NT2/D1 (cell line): ENCODE measurements at regions not wholly inside any gene's neighbourhood (a gene's known extent, or its start where the extent isn't known, plus 50 kb on each side); places are given as distances from the start of the nearest gene placed in this dataset.

Source experiments
- DNase-seq: peaks from one replicate; pipeline ENCODE4 v3.0.0-alpha.2; 2011; ENCODE audit warnings: low read depth, low spot score
- H3K27me3 ChIP-seq: 2 replicates; pipeline ENCODE4 v1.6.0; 2011; ENCODE audit warnings: mild to moderate bottlenecking; ENCODE audit not compliant: insufficient read length, insufficient read depth
- H3K36me3 ChIP-seq: 2 replicates; pipeline ENCODE4 v1.6.1; 2011; ENCODE audit warnings: mild to moderate bottlenecking, low read length, mixed read lengths; ENCODE audit not compliant: insufficient read depth, insufficient read length
- H3K4me1 ChIP-seq: 2 replicates; pipeline ENCODE4 v1.5.1; 2011; ENCODE audit not compliant: insufficient read depth, insufficient read length
- H3K4me3 ChIP-seq: 2 replicates; pipeline ENCODE4 v1.5.1; 2011; ENCODE audit warnings: low read depth; ENCODE audit not compliant: insufficient read length
- H3K9ac ChIP-seq: 2 replicates; pipeline ENCODE4 v1.6.0; 2011; ENCODE audit warnings: low read depth; ENCODE audit not compliant: insufficient read length
- H3K9me3 ChIP-seq: 2 replicates; pipeline ENCODE4 v1.5.1; 2011; ENCODE audit warnings: mild to moderate bottlenecking, low read length; ENCODE audit not compliant: insufficient read depth
- SUZ12 ChIP-seq: IDR thresholded peaks from 2 replicates; pipeline ENCODE4 v1.6.1; 2011; ENCODE audit not compliant: insufficient read length, insufficient read depth; ENCODE audit errors: extremely low read depth
- YY1 ChIP-seq: IDR thresholded peaks from 2 replicates; pipeline ENCODE4 v1.6.1; 2011; ENCODE audit not compliant: insufficient read length, insufficient read depth
- ZNF274 ChIP-seq: IDR thresholded peaks from 2 replicates; pipeline ENCODE4 v1.6.1; 2011; ENCODE audit warnings: mild to moderate bottlenecking, low read depth, low read length

GRCh38 chrX:10048707-10049106 is 81.5 kb downstream of the CLDN34 start:
- H3K27me3 ChIP-seq: no peaks in the 10 kb centered on the region
- peaks cover 22% of the 10 kb centered on the region for H3K4me1 ChIP-seq
- H3K9me3 ChIP-seq: peaks cover 3% of the 10 kb centered on the region; the same call in 1 of the 2 replicates
- H3K36me3 ChIP-seq: peaks cover 12% of the 10 kb centered on the region
- H3K4me3 ChIP-seq: no peak overlapping the region
- H3K9ac ChIP-seq: peak overlapping the region; percentile 28
- no peak for DNase-seq
- TF ChIP-seq ZNF274 (no peak), YY1 (no peak), SUZ12 (no peak)

GRCh38 chrX:10049236-10049635 is 82.1 kb downstream of the CLDN34 start:
- DNase-seq: no peak
- H3K4me1 ChIP-seq: peaks cover 22% of the 10 kb centered on the region
- H3K36me3 ChIP-seq: peaks cover 14% of the 10 kb centered on the region
- no peaks in the 10 kb centered on the region for H3K27me3 ChIP-seq
- no peak for TF ChIP-seq ZNF274
- no peak for TF ChIP-seq YY1
- TF ChIP-seq SUZ12: no peak
- no peaks in the 10 kb centered on the region for H3K9me3 ChIP-seq
- no peak overlapping the region for H3K4me3 ChIP-seq
- no peak overlapping the region for H3K9ac ChIP-seq

GRCh38 chrX:10050481-10050880 is 83.3 kb downstream of the CLDN34 start:
- Histone ChIP-seq H3K27me3 (no peaks in the 10 kb centered on the region), H3K36me3 (peaks cover 20% of the 10 kb centered on the region), H3K9ac (no peak overlapping the region), H3K4me3 (no peak overlapping the region), H3K4me1 (peaks cover 20% of the 10 kb centered on the region), H3K9me3 (peaks cover 6% of the 10 kb centered on the region; the same call in 1 of the 2 replicates)
- TF ChIP-seq ZNF274 (no peak), SUZ12 (no peak)
- peak; percentile 77 for DNase-seq

GRCh38 chrX:10051866-10052480 is 84.8 kb downstream of the CLDN34 start:
- no peak for DNase-seq
- Histone ChIP-seq H3K9me3 (peaks cover 6% of the 10 kb centered on the region; the same call in 1 of the 2 replicates), H3K4me1 (peaks cover 19% of the 10 kb centered on the region), H3K4me3 (no peak overlapping the region), H3K27me3 (no peaks in the 10 kb centered on the region), H3K9ac (no peak overlapping the region), H3K36me3 (peaks cover 21% of the 10 kb centered on the region)
- TF ChIP-seq YY1: no peak
- no peak for TF ChIP-seq ZNF274
- TF ChIP-seq SUZ12: no peak

GRCh38 chrX:10052906-10053625 is 85.9 kb downstream of the CLDN34 start:
- Histone ChIP-seq H3K4me1 (peaks cover 12% of the 10 kb centered on the region), H3K36me3 (peaks cover 21% of the 10 kb centered on the region), H3K9me3 (peaks cover 6% of the 10 kb centered on the region; the same call in 1 of the 2 replicates), H3K27me3 (no peaks in the 10 kb centered on the region), H3K4me3 (no peak overlapping the region), H3K9ac (no peak overlapping the region)
- no peak for TF ChIP-seq YY1
- no peak for TF ChIP-seq ZNF274
- no peak for TF ChIP-seq SUZ12
- no peak for DNase-seq

- TF ChIP-seq SUZ12 (no peak), YY1 (no peak), ZNF274 (no peak)
- DNase-seq: no peak
- H3K9ac ChIP-seq: no peak overlapping the region
Observed at GRCh38 chrX:10054396-10054795, 87.2 kb downstream of the CLDN34 start.

GRCh38 chrX:10055430-10055829 is 88.3 kb downstream of the CLDN34 start:
- peaks cover 6% of the 10 kb centered on the region; the same call in 1 of the 2 replicates for H3K9me3 ChIP-seq
- no peak overlapping the region for H3K4me3 ChIP-seq
- peaks cover 18% of the 10 kb centered on the region for H3K36me3 ChIP-seq
- no peaks in the 10 kb centered on the region for H3K27me3 ChIP-seq
- no peaks in the 10 kb centered on the region for H3K4me1 ChIP-seq
- H3K9ac ChIP-seq: no peak overlapping the region
- TF ChIP-seq ZNF274 (no peak), YY1 (no peak), SUZ12 (no peak)
- no peak for DNase-seq

More at GRCh38 chrX:10054396-10054795, 87.2 kb downstream of the CLDN34 start:
- Histone ChIP-seq H3K4me1 (peaks cover 9% of the 10 kb centered on the region), H3K36me3 (peaks cover 18% of the 10 kb centered on the region), H3K4me3 (no peak overlapping the region), H3K9me3 (peaks cover 6% of the 10 kb centered on the region; the same call in 1 of the 2 replicates), H3K27me3 (no peaks in the 10 kb centered on the region)
